A549 (cell line): ENCODE measurements at regions not wholly inside any gene's neighbourhood (a gene's known extent, or its start where the extent isn't known, plus 50 kb on each side); places are given as distances from the start of the nearest gene placed in this dataset.

Experiments used
- ATAC-seq, 2 experiments: fragments of 200-7000 bp in 1 of 2; fragments of >200 bp in 1 of 2; cut with Nextera tagmentation in 1 of 2; cut with Tn5 transposase in 1 of 2; 3 replicates each; pipeline versions ENCODE4 v1.8.0 to v1.9.1; 2018 to 2020; ENCODE audit warnings: mild to moderate bottlenecking in 1 of 2, moderate library complexity in 1 of 2
- CTCF ChIA-PET: fragments of 300-600 bp; sonication (Branson Sonifier 250); formaldehyde crosslinking; extraction: SDS; loops from one replicate; lab custom pipeline; 2021; ENCODE audit warnings: antibody characterized with exemption, inconsistent platforms; lab: Yijun Ruan, JAX
- POLR2A ChIA-PET: fragments of 350-600 bp; formaldehyde crosslinking; extraction: SDS; loops from one replicate; lab custom pipeline; 2021; ENCODE audit warnings: antibody characterized with exemption, inconsistent platforms; lab: Yijun Ruan, JAX
- DNase-seq, 2 experiments: peaks; one replicate each; pipeline versions ENCODE4 v3.0.0 to v3.0.0-alpha.2; 2011 to 2016; ENCODE audit warnings: low read depth in 1 of 2, low spot score in 1 of 2
- FAIRE-seq: peaks from 2 replicates; lab custom pipeline; 2011; peaks lifted over from hg19 to GRCh38; lab: Jason Lieb, UNC
- H3K27ac ChIP-seq, 2 experiments: fragments of >200 bp; sonication (Bioruptor Twin); formaldehyde crosslinking; 3 replicates each; pipeline ENCODE4 v1.5.1; 2016 to 2017
- H3K4me1 ChIP-seq: fragments of >200 bp; sonication (Bioruptor Twin); formaldehyde crosslinking; 3 replicates; pipeline ENCODE4 v1.6.1; 2016
- H3K4me2 ChIP-seq: fragments of >200 bp; sonication (Bioruptor Twin); formaldehyde crosslinking; 3 replicates; pipeline ENCODE4 v1.6.1; 2016
- H3K4me3 ChIP-seq: fragments of >200 bp; sonication (Bioruptor Twin); formaldehyde crosslinking; 3 replicates; pipeline ENCODE4 v1.5.1; 2016
- H3K9me3 ChIP-seq: fragments of >200 bp; sonication (Bioruptor Twin); formaldehyde crosslinking; 3 replicates; pipeline ENCODE4 v1.6.1; 2016
- EHF ChIP-seq: fragments of 250-450 bp; sonication (Bioruptor Pico); IDR thresholded peaks from 2 replicates; pipeline ENCODE4 v1.5.0; 2020; ENCODE audit warnings: mild to moderate bottlenecking
- EHMT2 ChIP-seq: fragments of 200-600 bp; sonication (generic); IDR thresholded peaks from 2 replicates; pipeline ENCODE4 v1.6.1; 2016; ENCODE audit warnings: antibody characterized with exemption, low read depth, mild to moderate bottlenecking, moderate library complexity
- EP300 ChIP-seq, 2 experiments: fragments of >200 bp; sonication (Bioruptor Twin); formaldehyde crosslinking; IDR thresholded peaks; 2 replicates in 1 of 2; 3 replicates in 1 of 2; pipeline ENCODE4 v1.6.1; 2016 to 2017
- FOSL2 ChIP-seq, 2 experiments: fragments of 450-650 bp in 1 of 2; fragments of >200 bp in 1 of 2; sonication (Bioruptor Twin) in 1 of 2; formaldehyde crosslinking; IDR thresholded peaks; 2 replicates each; pipeline versions ENCODE4 v1.5.0 to v1.6.1; 2016 to 2020; ENCODE audit warnings: mild to moderate bottlenecking in 1 of 2, moderate library complexity in 1 of 2
- GATA3 ChIP-seq: IDR thresholded peaks from 2 replicates; pipeline ENCODE4 v1.6.1; 2012; ENCODE audit warnings: borderline replicate concordance
- HDAC2 ChIP-seq: fragments of 200-600 bp; sonication (generic); IDR thresholded peaks from 2 replicates; pipeline ENCODE4 v1.6.1; 2016
- HOXB13 ChIP-seq: fragments of 250-450 bp; sonication (Bioruptor Pico); IDR thresholded peaks from 2 replicates; pipeline ENCODE4 v1.5.0; 2020; ENCODE audit warnings: low read depth, mild to moderate bottlenecking, moderate library complexity
- JUN ChIP-seq, 2 experiments: fragments of >200 bp; sonication (Bioruptor Twin); formaldehyde crosslinking; IDR thresholded peaks; 2 replicates in 1 of 2; 3 replicates in 1 of 2; pipeline ENCODE4 v1.6.1; 2016 to 2017
- JUNB ChIP-seq: fragments of >200 bp; sonication (Bioruptor Twin); formaldehyde crosslinking; IDR thresholded peaks from 2 replicates; pipeline ENCODE4 v1.6.1; 2016
- KDM1A ChIP-seq: fragments of 200-600 bp; sonication (generic); IDR thresholded peaks from 2 replicates; pipeline ENCODE4 v1.6.1; 2016; ENCODE audit warnings: low read depth, mild to moderate bottlenecking
- KDM5A ChIP-seq: fragments of 200-600 bp; sonication (generic); IDR thresholded peaks from 2 replicates; pipeline ENCODE4 v1.6.1; 2016; ENCODE audit warnings: antibody characterized with exemption, mild to moderate bottlenecking
- MYC ChIP-seq: IDR thresholded peaks from 2 replicates; pipeline ENCODE4 v1.6.1; 2012; ENCODE audit warnings: mild to moderate bottlenecking, inconsistent platforms, low read length, improper control_type of control experiment, borderline replicate concordance
- POLR2A ChIP-seq: IDR thresholded peaks from 2 replicates; pipeline ENCODE4 v1.6.1; 2012; ENCODE audit warnings: mild to moderate bottlenecking, low read length
- POLR2AphosphoS2 ChIP-seq: conservative IDR thresholded peaks from 2 replicates; pipeline ENCODE4 v1.6.1; 2012; ENCODE audit warnings: low read length, improper control_type of control experiment, inconsistent platforms
- RAD21 ChIP-seq, 2 experiments: fragments of >200 bp in 1 of 2; sonication (Bioruptor Twin) in 1 of 2; formaldehyde crosslinking in 1 of 2; IDR thresholded peaks in 1 of 2; conservative IDR thresholded peaks in 1 of 2; 2 replicates in 1 of 2; 3 replicates in 1 of 2; pipeline ENCODE4 v1.6.1; 2012 to 2018; ENCODE audit warnings: inconsistent platforms in 1 of 2
- RARB ChIP-seq: fragments of 250-450 bp; sonication (Bioruptor Pico); IDR thresholded peaks from 2 replicates; pipeline ENCODE4 v1.8.0; 2021; ENCODE audit warnings: mild to moderate bottlenecking, moderate library complexity
- RFX5 ChIP-seq: fragments of 450-650 bp; IDR thresholded peaks from 2 replicates; pipeline ENCODE4 v1.7.1; 2014; ENCODE audit warnings: antibody characterized with exemption, mild to moderate bottlenecking, moderate library complexity
- RNF2 ChIP-seq: fragments of 200-600 bp; sonication (generic); IDR thresholded peaks from 2 replicates; pipeline ENCODE4 v1.6.1; 2016; ENCODE audit warnings: low read depth, mild to moderate bottlenecking, antibody characterized with exemption, moderate library complexity, borderline replicate concordance
- SMC3 ChIP-seq: fragments of >200 bp; sonication (Bioruptor Twin); formaldehyde crosslinking; IDR thresholded peaks from 3 replicates; pipeline ENCODE4 v1.6.1; 2018; ENCODE audit warnings: inconsistent platforms
- ZC3H11A ChIP-seq: fragments of 450-650 bp; IDR thresholded peaks from 2 replicates; pipeline ENCODE4 v1.6.1; 2014; ENCODE audit warnings: antibody characterized with exemption, mild to moderate bottlenecking
- ZFP36 ChIP-seq: fragments of 450-650 bp; IDR thresholded peaks from 2 replicates; pipeline ENCODE4 v1.6.1; 2014; ENCODE audit warnings: borderline replicate concordance; ENCODE audit not compliant: partially characterized antibody
- WGBS: methylation state at CpG from one replicate; pipeline ENCODE4 v1.1.6; 2017; ENCODE audit errors: missing lambda C conversion rate; 5-methylcytosine and 5-hydroxymethylcytosine counted together
- TF ChIP-seq, protein P1 (sequence below): IDR thresholded peaks from 2 replicates; pipeline ENCODE4 v1.6.1; 2012; ENCODE audit warnings: low read depth, borderline replicate concordance
- TF ChIP-seq, protein P2 (sequence below): IDR thresholded peaks from 2 replicates; pipeline ENCODE4 v1.6.1; 2012
- TF ChIP-seq, protein P3 (sequence below): fragments of >200 bp; sonication (Bioruptor Twin); formaldehyde crosslinking; IDR thresholded peaks from 2 replicates; pipeline ENCODE4 v1.6.1; 2016
- TF ChIP-seq, protein P4 (sequence below): fragments of 150-350 bp; IDR thresholded peaks from 2 replicates; pipeline ENCODE4 v1.6.1; 2014; ENCODE audit warnings: low read depth, mild to moderate bottlenecking, low read length
- TF ChIP-seq, protein P5 (sequence below): fragments of >200 bp; sonication (Bioruptor Twin); formaldehyde crosslinking; IDR thresholded peaks from 3 replicates; pipeline ENCODE4 v1.6.1; 2016
- TF ChIP-seq, protein P6 (sequence below): IDR thresholded peaks from 2 replicates; pipeline ENCODE4 v1.6.1; 2012

DNA sequence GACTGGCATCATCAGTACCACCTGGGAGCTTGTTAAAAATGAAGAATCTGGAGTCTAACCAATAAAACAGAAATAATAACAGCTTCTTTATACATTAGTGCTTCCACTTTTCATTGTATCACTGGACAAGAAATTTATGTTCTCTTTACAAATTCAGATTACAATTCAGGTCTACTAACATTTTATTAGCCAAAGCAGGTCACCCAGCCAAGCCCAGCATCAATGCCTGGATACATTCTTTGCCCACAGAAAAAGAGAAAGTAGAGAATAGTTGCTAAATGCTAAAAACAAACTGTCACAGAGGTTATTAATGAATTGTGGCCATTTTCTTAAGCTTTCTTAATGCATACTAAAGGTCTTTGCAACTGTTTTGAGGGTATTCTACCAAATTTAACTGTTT, 458.3 kb downstream of the BTBD3 start:
- CTCF ChIA-PET = no interaction called here
- FAIRE-seq = no peak

DNA sequence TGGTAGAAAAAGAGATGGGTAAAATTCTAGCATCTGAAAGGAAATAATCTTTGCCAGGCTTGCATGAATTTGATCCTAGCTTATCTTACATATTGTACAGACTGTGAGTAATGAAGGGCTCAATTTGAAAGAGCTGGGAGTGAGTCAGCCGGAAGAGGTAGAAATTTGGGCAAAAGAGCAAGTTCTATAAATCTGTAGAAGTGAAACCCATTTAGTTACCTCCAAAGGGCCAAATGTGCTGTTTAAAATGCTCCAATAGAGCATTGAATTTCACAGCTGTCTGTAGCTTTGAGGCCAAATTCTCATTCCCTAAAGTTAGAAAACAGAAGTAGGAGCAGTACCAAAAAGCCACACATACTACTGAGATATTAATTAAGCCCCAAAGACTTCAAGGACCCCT, 466.1 kb downstream of the BTBD3 start:
- TF ChIP-seq, protein P1, sequence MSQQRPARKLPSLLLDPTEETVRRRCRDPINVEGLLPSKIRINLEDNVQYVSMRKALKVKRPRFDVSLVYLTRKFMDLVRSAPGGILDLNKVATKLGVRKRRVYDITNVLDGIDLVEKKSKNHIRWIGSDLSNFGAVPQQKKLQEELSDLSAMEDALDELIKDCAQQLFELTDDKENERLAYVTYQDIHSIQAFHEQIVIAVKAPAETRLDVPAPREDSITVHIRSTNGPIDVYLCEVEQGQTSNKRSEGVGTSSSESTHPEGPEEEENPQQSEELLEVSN = no peak
- TF ChIP-seq FOSL2 (IDR thresholded peaks at IDR 0.05) (no peak), FOSL2 (CRISPR knock-in tag; IDR thresholded peaks at IDR 0.05) (no peak), RNF2 (no peak), EHF (CRISPR knock-in tag) (no peak), GATA3 (no peak), HDAC2 (no peak), RAD21 (conservative IDR thresholded peaks at IDR 0.05 in 1 of 2, IDR thresholded peaks at IDR 0.05 in 1 of 2) (no peak), JUNB (no peak), HOXB13 (CRISPR knock-in tag) (no peak), RARB (CRISPR knock-in tag) (no peak), SMC3 (no peak), JUN (IDR thresholded peaks at IDR 0.05) (no peak), KDM5A (no peak), POLR2A (no peak)
- TF ChIP-seq, protein P2, sequence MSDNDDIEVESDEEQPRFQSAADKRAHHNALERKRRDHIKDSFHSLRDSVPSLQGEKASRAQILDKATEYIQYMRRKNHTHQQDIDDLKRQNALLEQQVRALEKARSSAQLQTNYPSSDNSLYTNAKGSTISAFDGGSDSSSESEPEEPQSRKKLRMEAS = no peak
- TF ChIP-seq, protein P3, sequence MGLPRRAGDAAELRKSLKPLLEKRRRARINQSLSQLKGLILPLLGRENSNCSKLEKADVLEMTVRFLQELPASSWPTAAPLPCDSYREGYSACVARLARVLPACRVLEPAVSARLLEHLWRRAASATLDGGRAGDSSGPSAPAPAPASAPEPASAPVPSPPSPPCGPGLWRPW = no peak
- TF ChIP-seq, protein P4, sequence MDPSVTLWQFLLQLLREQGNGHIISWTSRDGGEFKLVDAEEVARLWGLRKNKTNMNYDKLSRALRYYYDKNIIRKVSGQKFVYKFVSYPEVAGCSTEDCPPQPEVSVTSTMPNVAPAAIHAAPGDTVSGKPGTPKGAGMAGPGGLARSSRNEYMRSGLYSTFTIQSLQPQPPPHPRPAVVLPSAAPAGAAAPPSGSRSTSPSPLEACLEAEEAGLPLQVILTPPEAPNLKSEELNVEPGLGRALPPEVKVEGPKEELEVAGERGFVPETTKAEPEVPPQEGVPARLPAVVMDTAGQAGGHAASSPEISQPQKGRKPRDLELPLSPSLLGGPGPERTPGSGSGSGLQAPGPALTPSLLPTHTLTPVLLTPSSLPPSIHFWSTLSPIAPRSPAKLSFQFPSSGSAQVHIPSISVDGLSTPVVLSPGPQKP = no peak
- TF ChIP-seq, protein P5, sequence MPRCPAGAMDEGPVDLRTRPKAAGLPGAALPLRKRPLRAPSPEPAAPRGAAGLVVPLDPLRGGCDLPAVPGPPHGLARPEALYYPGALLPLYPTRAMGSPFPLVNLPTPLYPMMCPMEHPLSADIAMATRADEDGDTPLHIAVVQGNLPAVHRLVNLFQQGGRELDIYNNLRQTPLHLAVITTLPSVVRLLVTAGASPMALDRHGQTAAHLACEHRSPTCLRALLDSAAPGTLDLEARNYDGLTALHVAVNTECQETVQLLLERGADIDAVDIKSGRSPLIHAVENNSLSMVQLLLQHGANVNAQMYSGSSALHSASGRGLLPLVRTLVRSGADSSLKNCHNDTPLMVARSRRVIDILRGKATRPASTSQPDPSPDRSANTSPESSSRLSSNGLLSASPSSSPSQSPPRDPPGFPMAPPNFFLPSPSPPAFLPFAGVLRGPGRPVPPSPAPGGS = no peak
- Histone ChIP-seq H3K9me3 (no peaks in the 10 kb centered on the region), H3K4me1 (no peaks in the 10 kb centered on the region), H3K27ac (no peak overlapping the region), H3K4me3 (no peak overlapping the region), H3K4me2 (no peak overlapping the region)
- DNase-seq (no peak), ATAC-seq (no peak), FAIRE-seq (no peak)
- CTCF ChIA-PET = no interaction called here
- WGBS = 5% methylated on average over 1 of the region's 1 CpG
- POLR2A ChIA-PET = no interaction called here

More for the DNA sequence above, 458.3 kb downstream of the BTBD3 start:
- H3K4me1 ChIP-seq = no peaks in the 10 kb centered on the region
- H3K27ac ChIP-seq = no peak overlapping the region
- H3K4me3 ChIP-seq = no peak overlapping the region
- DNase-seq = no peak
- TF ChIP-seq, protein P6, sequence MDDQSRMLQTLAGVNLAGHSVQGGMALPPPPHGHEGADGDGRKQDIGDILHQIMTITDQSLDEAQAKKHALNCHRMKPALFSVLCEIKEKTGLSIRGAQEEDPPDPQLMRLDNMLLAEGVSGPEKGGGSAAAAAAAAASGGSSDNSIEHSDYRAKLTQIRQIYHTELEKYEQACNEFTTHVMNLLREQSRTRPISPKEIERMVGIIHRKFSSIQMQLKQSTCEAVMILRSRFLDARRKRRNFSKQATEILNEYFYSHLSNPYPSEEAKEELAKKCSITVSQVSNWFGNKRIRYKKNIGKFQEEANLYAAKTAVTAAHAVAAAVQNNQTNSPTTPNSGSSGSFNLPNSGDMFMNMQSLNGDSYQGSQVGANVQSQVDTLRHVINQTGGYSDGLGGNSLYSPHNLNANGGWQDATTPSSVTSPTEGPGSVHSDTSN = no peak
- TF ChIP-seq GATA3 (no peak), ZC3H11A (no peak), EP300 (IDR thresholded peaks at IDR 0.05) (no peak), ZFP36 (no peak), KDM1A (no peak), HDAC2 (no peak), MYC (no peak), EHMT2 (no peak), RFX5 (no peak), POLR2AphosphoS2 (no peak), HOXB13 (CRISPR knock-in tag) (no peak), POLR2A (no peak)
- TF ChIP-seq, protein P1 = no peak
- TF ChIP-seq, protein P2 = no peak
- POLR2A ChIA-PET = no interaction called here
- ATAC-seq = no peak
- H3K9me3 ChIP-seq = no peaks in the 10 kb centered on the region
- no peak overlapping the region for H3K4me2 ChIP-seq
